CD4-positive, alpha-beta T cell (primary cell): ENCODE measurements at regions not wholly inside any gene's neighbourhood (a gene's known extent, or its start where the extent isn't known, plus 50 kb on each side); places are given as distances from the start of the nearest gene placed in this dataset.

ENCODE experiments used
- ATAC-seq: fragments of 200-7000 bp; cut with Tn5 transposase; one replicate; pipeline ENCODE4 v1.10.0; 2022; ENCODE audit warnings: mild to moderate bottlenecking; ENCODE audit not compliant: poor library complexity
- CTCF ChIA-PET: fragments of 350-600 bp; sonication (Branson Sonifier 250); formaldehyde crosslinking; loops from one replicate; lab custom pipeline; 2021; ENCODE audit warnings: antibody characterized with exemption, inconsistent platforms; lab: Charles Lee
- POLR2A ChIA-PET: fragments of 350-600 bp; sonication (Branson Sonifier 250); formaldehyde crosslinking; loops from one replicate; lab custom pipeline; 2021; ENCODE audit warnings: antibody characterized with exemption, inconsistent platforms; lab: Charles Lee
- DNase-seq, 14 experiments: peaks; one replicate each; pipeline ENCODE4 v3.0.0-alpha.2; 2013 to 2020; ENCODE audit warnings: mixed read lengths in 2 of 14
- H3K27ac ChIP-seq, 2 donors: one replicate each; pipeline versions ENCODE4 v1.5.1 to v1.7.0; 2013; ENCODE audit warnings: low read length in 2 of 2, low read depth in 1 of 2, mild to moderate bottlenecking in 1 of 2
- H3K27me3 ChIP-seq, 2 experiments: 1 replicate in 1 of 2; 2 replicates in 1 of 2; pipeline versions ENCODE4 v1.6.1 to v1.7.0; 2013; ENCODE audit warnings: low read length in 2 of 2, control low read depth in 1 of 2, mild to moderate bottlenecking in 1 of 2, moderate library complexity in 1 of 2; ENCODE audit not compliant: insufficient read depth in 2 of 2, control insufficient read depth in 1 of 2
- H3K36me3 ChIP-seq: one replicate; pipeline ENCODE4 v1.6.1; 2013; ENCODE audit warnings: low read length, control low read depth; ENCODE audit not compliant: insufficient read depth
- H3K4me1 ChIP-seq: one replicate; pipeline ENCODE4 v1.6.1; 2013; ENCODE audit warnings: low read length, control low read depth; ENCODE audit not compliant: insufficient read depth
- H3K4me3 ChIP-seq: one replicate; pipeline ENCODE4 v1.5.1; 2013; ENCODE audit warnings: mild to moderate bottlenecking, low read length, moderate library complexity
- H3K9me3 ChIP-seq, 2 experiments: 1 replicate in 1 of 2; 2 replicates in 1 of 2; pipeline versions ENCODE4 v1.6.1 to v1.7.0; 2013; ENCODE audit warnings: low read length in 2 of 2, mild to moderate bottlenecking in 2 of 2, control low read depth in 1 of 2, moderate library complexity in 1 of 2; ENCODE audit not compliant: control insufficient read depth in 1 of 2, insufficient read depth in 1 of 2
- H3K27ac Mint-ChIP-seq: one replicate; pipeline ENCODE4 v1.8.0; 2020; ENCODE audit warnings: mixed read lengths
- H3K27me3 Mint-ChIP-seq: one replicate; pipeline ENCODE4 v1.8.0; 2021; ENCODE audit warnings: mixed read lengths
- H3K36me3 Mint-ChIP-seq: one replicate; pipeline ENCODE4 v1.8.0; 2021; ENCODE audit warnings: low read depth, mixed read lengths
- H3K4me1 Mint-ChIP-seq: one replicate; pipeline ENCODE4 v1.8.0; 2021; ENCODE audit warnings: low read depth, mixed read lengths
- H3K4me3 Mint-ChIP-seq: one replicate; pipeline ENCODE4 v1.8.0; 2020; ENCODE audit warnings: mild to moderate bottlenecking, mixed read lengths
- H3K9me3 Mint-ChIP-seq: one replicate; pipeline ENCODE4 v1.8.0; 2020; ENCODE audit warnings: mixed read lengths
- CTCF ChIP-seq: fragments of 200-600 bp; IDR thresholded peaks from one replicate; pipeline ENCODE4 v1.8.0; 2022; ENCODE audit warnings: antibody characterized with exemption, mild to moderate bottlenecking
- intact Hi-C, 2 experiments: fragments of 100-400 bp; cut with DNase I in 1 of 2; cut with micrococcal nuclease in 1 of 2; formaldehyde crosslinking; loops; one replicate each; pipeline versions ENCODE4 v1.15.1 to v1.9.0; 2023 to 2025; cut with DNase I, micrococcal nuclease

DNA sequence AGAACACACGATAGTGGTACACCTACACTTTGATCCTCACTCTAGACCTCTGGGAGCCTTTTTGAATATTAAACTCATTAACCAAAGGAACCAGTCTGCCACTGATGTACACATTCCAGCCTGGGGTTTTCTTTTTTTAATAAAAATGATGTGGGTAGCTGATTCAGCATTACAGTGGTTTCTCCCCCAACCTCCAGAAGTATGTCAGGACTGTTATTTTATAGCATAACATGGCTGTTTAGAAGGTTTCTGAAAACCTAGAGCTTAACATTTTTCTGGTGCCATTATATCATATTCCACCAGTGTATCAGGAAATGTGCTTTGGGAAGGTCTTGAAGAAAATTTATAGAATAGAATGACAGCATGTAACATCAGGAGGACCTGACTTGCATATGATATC, 540.9 kb upstream of the WWC1 start:
- TF ChIP-seq CTCF, result no peak
- Mint-ChIP-seq H3K9me3 (no peaks in the 10 kb centered on the region), H3K27ac (no peak overlapping the region), H3K36me3 (no peaks in the 10 kb centered on the region), H3K4me3 (no peak overlapping the region), H3K27me3 (peaks cover 4% of the 10 kb centered on the region), H3K4me1 (no peaks in the 10 kb centered on the region)
- no peak for ATAC-seq
- DNase-seq, result no peak
- ChIA-PET CTCF (no interaction called here), POLR2A (no interaction called here)
- Histone ChIP-seq H3K36me3 (no peaks in the 10 kb centered on the region), H3K4me1 (no peaks in the 10 kb centered on the region), H3K27me3 (no peaks in the 10 kb centered on the region), H3K4me3 (no peak overlapping the region), H3K27ac (no peak overlapping the region), H3K9me3 (no peaks in the 10 kb centered on the region)
- intact Hi-C loops, result no loop called here

DNA sequence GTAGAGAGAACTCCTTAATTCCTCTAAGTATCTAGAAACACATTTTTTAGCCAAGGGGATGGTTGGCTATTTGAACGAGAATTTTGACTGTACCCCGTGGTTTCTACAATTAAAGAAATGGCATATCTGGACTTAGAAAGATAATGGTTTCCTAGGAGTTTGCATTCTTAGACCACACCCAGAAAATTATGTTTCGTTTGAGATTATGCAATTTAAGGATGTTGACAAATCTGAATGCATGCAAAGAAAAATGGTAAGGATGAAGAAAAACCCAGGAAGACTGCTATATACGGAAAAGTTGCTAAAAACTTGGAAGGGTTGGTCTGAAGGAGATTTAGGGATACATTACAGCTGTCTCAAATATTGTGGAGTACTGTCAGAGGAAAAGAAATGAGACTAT, 538.5 kb upstream of the WWC1 start:
- no peak overlapping the region for H3K4me3 ChIP-seq
- POLR2A ChIA-PET, result no interaction called here
- H3K27ac ChIP-seq, result no peak overlapping the region
- H3K9me3 ChIP-seq, result no peaks in the 10 kb centered on the region
- Mint-ChIP-seq H3K27ac (no peak overlapping the region), H3K9me3 (no peaks in the 10 kb centered on the region), H3K27me3 (peaks cover 4% of the 10 kb centered on the region), H3K4me3 (no peak overlapping the region), H3K4me1 (no peaks in the 10 kb centered on the region), H3K36me3 (no peaks in the 10 kb centered on the region)
- CTCF ChIA-PET, result interaction anchor here (1.1 kb wide), 1 partner anchor 11 kb away, joined by 4 read pairs; no protein-coding TSS in a partner anchor
- no peak for TF ChIP-seq CTCF
- no peaks in the 10 kb centered on the region for H3K27me3 ChIP-seq
- H3K4me1 ChIP-seq, result no peaks in the 10 kb centered on the region
- DNase-seq (no peak), ATAC-seq (no peak)
- intact Hi-C loops, result no loop called here
- no peaks in the 10 kb centered on the region for H3K36me3 ChIP-seq

GRCh38 chr5:167753725-167754490, 537.5 kb upstream of the WWC1 start:
- Mint-ChIP-seq H3K27ac (no peak overlapping the region), H3K36me3 (no peaks in the 10 kb centered on the region), H3K4me1 (no peaks in the 10 kb centered on the region), H3K27me3 (peaks cover 10% of the 10 kb centered on the region), H3K9me3 (no peaks in the 10 kb centered on the region), H3K4me3 (no peak overlapping the region)
- Histone ChIP-seq H3K4me1 (no peaks in the 10 kb centered on the region), H3K27me3 (no peaks in the 10 kb centered on the region), H3K27ac (no peak overlapping the region), H3K36me3 (no peaks in the 10 kb centered on the region), H3K4me3 (no peak overlapping the region), H3K9me3 (no peaks in the 10 kb centered on the region)
- DNase-seq (no peak), ATAC-seq (no peak)
- ChIA-PET CTCF (interaction anchor here (1.1 kb wide), 1 partner anchor 10 kb away, joined by 4 read pairs; no protein-coding TSS in a partner anchor), POLR2A (no interaction called here)
- no peak for TF ChIP-seq CTCF
- intact Hi-C loops, result no loop called here
